GM23338 (cell line): ENCODE measurements at regions not wholly inside any gene's neighbourhood (a gene's known extent, or its start where the extent isn't known, plus 50 kb on each side); places are given as distances from the start of the nearest gene placed in this dataset.

ENCODE experiments used
- ATAC-seq: fragments of 200-7000 bp; cut with Tn5 transposase; 3 replicates; pipeline ENCODE4 v1.9.1; 2020
- DNase-seq: peaks from one replicate; pipeline ENCODE4 v3.0.0-alpha.2; 2015; ENCODE audit warnings: low spot score
- H2AFZ ChIP-seq: fragments of 200-600 bp; sonication (generic); 2 replicates; pipeline ENCODE4 v1.8.0; 2016; ENCODE audit warnings: antibody characterized with exemption, mild to moderate bottlenecking, moderate library complexity
- H3F3A ChIP-seq: fragments of 200-600 bp; sonication (generic); replicated peaks from 2 replicates; pipeline ENCODE4 v1.8.0; 2017; ENCODE audit warnings: antibody characterized with exemption, mixed run types, low read depth
- H3K27ac ChIP-seq: fragments of 200-600 bp; sonication (generic); 2 replicates; pipeline ENCODE4 v1.6.1; 2016; ENCODE audit warnings: low read depth
- H3K27me3 ChIP-seq: fragments of 200-600 bp; sonication (generic); 2 replicates; pipeline ENCODE4 v1.8.0; 2016; ENCODE audit warnings: mild to moderate bottlenecking, mixed run types, moderate library complexity; ENCODE audit not compliant: insufficient read depth
- H3K36me3 ChIP-seq: fragments of 200-600 bp; sonication (generic); 2 replicates; pipeline ENCODE4 v1.8.0; 2016; ENCODE audit warnings: mild to moderate bottlenecking; ENCODE audit not compliant: insufficient read depth
- H3K4me1 ChIP-seq: fragments of 200-600 bp; sonication (generic); 2 replicates; pipeline ENCODE4 v1.8.0; 2016; ENCODE audit warnings: mild to moderate bottlenecking, moderate library complexity; ENCODE audit not compliant: insufficient read depth
- H3K4me2 ChIP-seq: fragments of 200-600 bp; sonication (generic); 2 replicates; pipeline ENCODE4 v1.7.1; 2017; ENCODE audit warnings: mixed run types
- H3K4me3 ChIP-seq: fragments of 200-600 bp; sonication (generic); 2 replicates; pipeline ENCODE4 v1.6.1; 2016; ENCODE audit warnings: mixed run types
- H3K79me2 ChIP-seq: fragments of 200-600 bp; sonication (generic); replicated peaks from 2 replicates; pipeline ENCODE4 v1.8.0; 2017; ENCODE audit warnings: mild to moderate bottlenecking; ENCODE audit not compliant: insufficient read depth
- H3K9me2 ChIP-seq: fragments of 200-600 bp; sonication (generic); 2 replicates; pipeline ENCODE4 v1.8.0; 2017; ENCODE audit not compliant: insufficient read depth
- H4K20me1 ChIP-seq: fragments of 200-600 bp; sonication (generic); replicated peaks from 2 replicates; pipeline ENCODE4 v1.8.0; 2017; ENCODE audit warnings: mild to moderate bottlenecking; ENCODE audit not compliant: insufficient read depth
- H3K27ac Mint-ChIP-seq: 2 replicates; pipeline ENCODE4 v1.8.0; 2020; ENCODE audit warnings: inconsistent platforms, mild to moderate bottlenecking, moderate library complexity, mixed read lengths
- H3K27me3 Mint-ChIP-seq: 3 replicates; pipeline ENCODE4 v1.8.0; 2022; ENCODE audit warnings: low read depth, mild to moderate bottlenecking, moderate library complexity, mixed read lengths, inconsistent platforms; ENCODE audit not compliant: insufficient read depth, poor library complexity
- H3K36me3 Mint-ChIP-seq: 3 replicates; pipeline ENCODE4 v1.8.0; 2021; ENCODE audit warnings: low read depth, mild to moderate bottlenecking, inconsistent platforms, moderate library complexity, mixed read lengths
- H3K4me1 Mint-ChIP-seq: 3 replicates; pipeline ENCODE4 v1.8.0; 2020; ENCODE audit warnings: mild to moderate bottlenecking, inconsistent platforms, mixed read lengths
- H3K4me3 Mint-ChIP-seq: 3 replicates; pipeline ENCODE4 v1.8.0; 2021; ENCODE audit warnings: moderate library complexity, mild to moderate bottlenecking, inconsistent platforms, mixed read lengths
- H3K9me3 Mint-ChIP-seq: 3 replicates; pipeline ENCODE4 v1.8.0; 2020; ENCODE audit warnings: moderate library complexity, mild to moderate bottlenecking, inconsistent platforms, mixed read lengths
- CREB1 ChIP-seq: fragments of 250-450 bp; sonication (Bioruptor Pico); IDR thresholded peaks from 2 replicates; pipeline ENCODE4 v1.5.0; 2020; ENCODE audit warnings: low read depth, mild to moderate bottlenecking, moderate library complexity
- EZH2 ChIP-seq: fragments of 200-600 bp; sonication (generic); IDR thresholded peaks from one replicate; pipeline ENCODE4 v1.8.0; 2017; ENCODE audit warnings: antibody characterized with exemption, mild to moderate bottlenecking, low read depth; ENCODE audit not compliant: unreplicated experiment
- EZH2phosphoT487 ChIP-seq: fragments of 200-600 bp; sonication (generic); IDR thresholded peaks from one replicate; pipeline ENCODE4 v1.8.1; 2018; ENCODE audit warnings: antibody characterized with exemption; ENCODE audit not compliant: unreplicated experiment
- JUNB ChIP-seq: IDR thresholded peaks from one replicate; pipeline ENCODE4 v1.6.1; 2016; ENCODE audit warnings: antibody characterized with exemption; ENCODE audit not compliant: unreplicated experiment
- NANOG ChIP-seq: IDR thresholded peaks from 2 replicates; pipeline ENCODE4 v1.6.1; 2016; ENCODE audit warnings: antibody characterized with exemption, borderline replicate concordance
- POLR2AphosphoS5 ChIP-seq: IDR thresholded peaks from 2 replicates; pipeline ENCODE4 v1.6.1; 2016; ENCODE audit warnings: antibody characterized with exemption, low read depth
- STAT1 ChIP-seq: IDR thresholded peaks from one replicate; pipeline ENCODE4 v1.6.1; 2016; ENCODE audit warnings: antibody characterized with exemption; ENCODE audit not compliant: unreplicated experiment
- ZNF114 ChIP-seq: fragments of 250-450 bp; sonication (Bioruptor Pico); IDR thresholded peaks from 2 replicates; pipeline ENCODE4 v1.5.0; 2020; ENCODE audit warnings: mild to moderate bottlenecking, moderate library complexity
- ZNF331 ChIP-seq: fragments of 250-450 bp; sonication (Bioruptor Pico); IDR thresholded peaks from 2 replicates; pipeline ENCODE4 v1.5.0; 2020; ENCODE audit warnings: low read depth, mild to moderate bottlenecking, moderate library complexity
- TF ChIP-seq, protein P1 (sequence below): IDR thresholded peaks from 2 replicates; pipeline ENCODE4 v1.6.1; 2016; ENCODE audit warnings: antibody characterized with exemption
- TF ChIP-seq, protein P2 (sequence below), 2 experiments: fragments of 200-600 bp in 1 of 2; sonication (generic) in 1 of 2; conservative IDR thresholded peaks; 2 replicates each; pipeline versions ENCODE4 v1.5.1 to v1.6.1; 2016 to 2017; ENCODE audit warnings: antibody characterized with exemption in 2 of 2, low read depth in 2 of 2, mild to moderate bottlenecking in 2 of 2, moderate library complexity in 1 of 2
- TF ChIP-seq, protein P3 (sequence below): IDR thresholded peaks from one replicate; pipeline ENCODE4 v1.6.1; 2018; ENCODE audit warnings: antibody characterized with exemption; ENCODE audit not compliant: unreplicated experiment
- TF ChIP-seq, protein P4 (sequence below): fragments of 250-450 bp; sonication (Bioruptor Pico); IDR thresholded peaks from 2 replicates; pipeline ENCODE4 v1.5.0; 2020; ENCODE audit warnings: mild to moderate bottlenecking, moderate library complexity

DNA sequence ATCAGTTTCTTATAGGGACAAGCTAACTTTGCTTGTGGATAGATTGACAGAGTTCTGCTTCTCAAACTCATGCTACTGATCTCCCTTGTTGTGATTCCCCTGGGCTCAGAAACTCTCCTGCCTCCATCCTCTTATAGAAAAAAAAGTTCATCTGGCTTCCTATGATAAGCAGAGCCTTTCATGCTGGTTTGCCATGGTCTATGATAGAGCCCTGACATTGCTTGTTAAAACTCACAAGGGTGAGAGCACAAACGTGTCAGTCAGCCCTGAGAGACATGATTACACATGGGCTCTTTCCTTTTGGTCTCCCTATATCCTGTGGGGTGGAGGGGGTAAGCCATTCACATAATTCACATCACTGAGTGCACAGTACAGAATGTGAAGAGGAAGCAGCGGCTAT is 121.8 kb downstream of the TDRD15 start:
- DNase-seq (no peak), ATAC-seq (no peak)
- no peaks in the 10 kb centered on the region for H3K9me2 ChIP-seq
- H3F3A ChIP-seq: no peaks in the 10 kb centered on the region
- 0 out of 2 replicates have a peak, but pooled peaks cover 2% of the 10 kb centered on the region for H3K36me3 ChIP-seq
- no peaks in the 10 kb centered on the region for H3K4me1 ChIP-seq
- no peak overlapping the region for H3K4me3 ChIP-seq
- no peaks in the 10 kb centered on the region for H3K27me3 ChIP-seq
- Mint-ChIP-seq H3K4me1 (peaks cover 2% of the 10 kb centered on the region; the same call in 1 of the 3 replicates), H3K27me3 (peaks cover 3% of the 10 kb centered on the region), H3K9me3 (peaks cover 7% of the 10 kb centered on the region; the same call in 2 of the 3 replicates), H3K36me3 (no peaks in the 10 kb centered on the region), H3K27ac (no peak overlapping the region), H3K4me3 (no peak overlapping the region)
- no peaks in the 10 kb centered on the region for H4K20me1 ChIP-seq
- H3K79me2 ChIP-seq: no peaks in the 10 kb centered on the region
- no peak overlapping the region for H2AFZ ChIP-seq
- no peak overlapping the region for H3K27ac ChIP-seq
- TF ChIP-seq, protein P1, sequence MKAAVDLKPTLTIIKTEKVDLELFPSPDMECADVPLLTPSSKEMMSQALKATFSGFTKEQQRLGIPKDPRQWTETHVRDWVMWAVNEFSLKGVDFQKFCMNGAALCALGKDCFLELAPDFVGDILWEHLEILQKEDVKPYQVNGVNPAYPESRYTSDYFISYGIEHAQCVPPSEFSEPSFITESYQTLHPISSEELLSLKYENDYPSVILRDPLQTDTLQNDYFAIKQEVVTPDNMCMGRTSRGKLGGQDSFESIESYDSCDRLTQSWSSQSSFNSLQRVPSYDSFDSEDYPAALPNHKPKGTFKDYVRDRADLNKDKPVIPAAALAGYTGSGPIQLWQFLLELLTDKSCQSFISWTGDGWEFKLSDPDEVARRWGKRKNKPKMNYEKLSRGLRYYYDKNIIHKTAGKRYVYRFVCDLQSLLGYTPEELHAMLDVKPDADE: no peak
- TF ChIP-seq, protein P2, sequence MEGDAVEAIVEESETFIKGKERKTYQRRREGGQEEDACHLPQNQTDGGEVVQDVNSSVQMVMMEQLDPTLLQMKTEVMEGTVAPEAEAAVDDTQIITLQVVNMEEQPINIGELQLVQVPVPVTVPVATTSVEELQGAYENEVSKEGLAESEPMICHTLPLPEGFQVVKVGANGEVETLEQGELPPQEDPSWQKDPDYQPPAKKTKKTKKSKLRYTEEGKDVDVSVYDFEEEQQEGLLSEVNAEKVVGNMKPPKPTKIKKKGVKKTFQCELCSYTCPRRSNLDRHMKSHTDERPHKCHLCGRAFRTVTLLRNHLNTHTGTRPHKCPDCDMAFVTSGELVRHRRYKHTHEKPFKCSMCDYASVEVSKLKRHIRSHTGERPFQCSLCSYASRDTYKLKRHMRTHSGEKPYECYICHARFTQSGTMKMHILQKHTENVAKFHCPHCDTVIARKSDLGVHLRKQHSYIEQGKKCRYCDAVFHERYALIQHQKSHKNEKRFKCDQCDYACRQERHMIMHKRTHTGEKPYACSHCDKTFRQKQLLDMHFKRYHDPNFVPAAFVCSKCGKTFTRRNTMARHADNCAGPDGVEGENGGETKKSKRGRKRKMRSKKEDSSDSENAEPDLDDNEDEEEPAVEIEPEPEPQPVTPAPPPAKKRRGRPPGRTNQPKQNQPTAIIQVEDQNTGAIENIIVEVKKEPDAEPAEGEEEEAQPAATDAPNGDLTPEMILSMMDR (conservative IDR thresholded peaks at IDR 0.05; ENCODE audit: low read depth in 2 of 2): no peak
- no peak for TF ChIP-seq ZNF331 (CRISPR knock-in tag)
- no peak for TF ChIP-seq POLR2AphosphoS5
- no peak for TF ChIP-seq NANOG
- TF ChIP-seq, protein P3, sequence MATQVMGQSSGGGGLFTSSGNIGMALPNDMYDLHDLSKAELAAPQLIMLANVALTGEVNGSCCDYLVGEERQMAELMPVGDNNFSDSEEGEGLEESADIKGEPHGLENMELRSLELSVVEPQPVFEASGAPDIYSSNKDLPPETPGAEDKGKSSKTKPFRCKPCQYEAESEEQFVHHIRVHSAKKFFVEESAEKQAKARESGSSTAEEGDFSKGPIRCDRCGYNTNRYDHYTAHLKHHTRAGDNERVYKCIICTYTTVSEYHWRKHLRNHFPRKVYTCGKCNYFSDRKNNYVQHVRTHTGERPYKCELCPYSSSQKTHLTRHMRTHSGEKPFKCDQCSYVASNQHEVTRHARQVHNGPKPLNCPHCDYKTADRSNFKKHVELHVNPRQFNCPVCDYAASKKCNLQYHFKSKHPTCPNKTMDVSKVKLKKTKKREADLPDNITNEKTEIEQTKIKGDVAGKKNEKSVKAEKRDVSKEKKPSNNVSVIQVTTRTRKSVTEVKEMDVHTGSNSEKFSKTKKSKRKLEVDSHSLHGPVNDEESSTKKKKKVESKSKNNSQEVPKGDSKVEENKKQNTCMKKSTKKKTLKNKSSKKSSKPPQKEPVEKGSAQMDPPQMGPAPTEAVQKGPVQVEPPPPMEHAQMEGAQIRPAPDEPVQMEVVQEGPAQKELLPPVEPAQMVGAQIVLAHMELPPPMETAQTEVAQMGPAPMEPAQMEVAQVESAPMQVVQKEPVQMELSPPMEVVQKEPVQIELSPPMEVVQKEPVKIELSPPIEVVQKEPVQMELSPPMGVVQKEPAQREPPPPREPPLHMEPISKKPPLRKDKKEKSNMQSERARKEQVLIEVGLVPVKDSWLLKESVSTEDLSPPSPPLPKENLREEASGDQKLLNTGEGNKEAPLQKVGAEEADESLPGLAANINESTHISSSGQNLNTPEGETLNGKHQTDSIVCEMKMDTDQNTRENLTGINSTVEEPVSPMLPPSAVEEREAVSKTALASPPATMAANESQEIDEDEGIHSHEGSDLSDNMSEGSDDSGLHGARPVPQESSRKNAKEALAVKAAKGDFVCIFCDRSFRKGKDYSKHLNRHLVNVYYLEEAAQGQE: no peak
- TF ChIP-seq JUNB: no peak
- no peak for TF ChIP-seq STAT1
- no peak for TF ChIP-seq EZH2
- no peak for TF ChIP-seq ZNF114 (CRISPR knock-in tag)
- no peak for TF ChIP-seq EZH2phosphoT487
- TF ChIP-seq, protein P4, sequence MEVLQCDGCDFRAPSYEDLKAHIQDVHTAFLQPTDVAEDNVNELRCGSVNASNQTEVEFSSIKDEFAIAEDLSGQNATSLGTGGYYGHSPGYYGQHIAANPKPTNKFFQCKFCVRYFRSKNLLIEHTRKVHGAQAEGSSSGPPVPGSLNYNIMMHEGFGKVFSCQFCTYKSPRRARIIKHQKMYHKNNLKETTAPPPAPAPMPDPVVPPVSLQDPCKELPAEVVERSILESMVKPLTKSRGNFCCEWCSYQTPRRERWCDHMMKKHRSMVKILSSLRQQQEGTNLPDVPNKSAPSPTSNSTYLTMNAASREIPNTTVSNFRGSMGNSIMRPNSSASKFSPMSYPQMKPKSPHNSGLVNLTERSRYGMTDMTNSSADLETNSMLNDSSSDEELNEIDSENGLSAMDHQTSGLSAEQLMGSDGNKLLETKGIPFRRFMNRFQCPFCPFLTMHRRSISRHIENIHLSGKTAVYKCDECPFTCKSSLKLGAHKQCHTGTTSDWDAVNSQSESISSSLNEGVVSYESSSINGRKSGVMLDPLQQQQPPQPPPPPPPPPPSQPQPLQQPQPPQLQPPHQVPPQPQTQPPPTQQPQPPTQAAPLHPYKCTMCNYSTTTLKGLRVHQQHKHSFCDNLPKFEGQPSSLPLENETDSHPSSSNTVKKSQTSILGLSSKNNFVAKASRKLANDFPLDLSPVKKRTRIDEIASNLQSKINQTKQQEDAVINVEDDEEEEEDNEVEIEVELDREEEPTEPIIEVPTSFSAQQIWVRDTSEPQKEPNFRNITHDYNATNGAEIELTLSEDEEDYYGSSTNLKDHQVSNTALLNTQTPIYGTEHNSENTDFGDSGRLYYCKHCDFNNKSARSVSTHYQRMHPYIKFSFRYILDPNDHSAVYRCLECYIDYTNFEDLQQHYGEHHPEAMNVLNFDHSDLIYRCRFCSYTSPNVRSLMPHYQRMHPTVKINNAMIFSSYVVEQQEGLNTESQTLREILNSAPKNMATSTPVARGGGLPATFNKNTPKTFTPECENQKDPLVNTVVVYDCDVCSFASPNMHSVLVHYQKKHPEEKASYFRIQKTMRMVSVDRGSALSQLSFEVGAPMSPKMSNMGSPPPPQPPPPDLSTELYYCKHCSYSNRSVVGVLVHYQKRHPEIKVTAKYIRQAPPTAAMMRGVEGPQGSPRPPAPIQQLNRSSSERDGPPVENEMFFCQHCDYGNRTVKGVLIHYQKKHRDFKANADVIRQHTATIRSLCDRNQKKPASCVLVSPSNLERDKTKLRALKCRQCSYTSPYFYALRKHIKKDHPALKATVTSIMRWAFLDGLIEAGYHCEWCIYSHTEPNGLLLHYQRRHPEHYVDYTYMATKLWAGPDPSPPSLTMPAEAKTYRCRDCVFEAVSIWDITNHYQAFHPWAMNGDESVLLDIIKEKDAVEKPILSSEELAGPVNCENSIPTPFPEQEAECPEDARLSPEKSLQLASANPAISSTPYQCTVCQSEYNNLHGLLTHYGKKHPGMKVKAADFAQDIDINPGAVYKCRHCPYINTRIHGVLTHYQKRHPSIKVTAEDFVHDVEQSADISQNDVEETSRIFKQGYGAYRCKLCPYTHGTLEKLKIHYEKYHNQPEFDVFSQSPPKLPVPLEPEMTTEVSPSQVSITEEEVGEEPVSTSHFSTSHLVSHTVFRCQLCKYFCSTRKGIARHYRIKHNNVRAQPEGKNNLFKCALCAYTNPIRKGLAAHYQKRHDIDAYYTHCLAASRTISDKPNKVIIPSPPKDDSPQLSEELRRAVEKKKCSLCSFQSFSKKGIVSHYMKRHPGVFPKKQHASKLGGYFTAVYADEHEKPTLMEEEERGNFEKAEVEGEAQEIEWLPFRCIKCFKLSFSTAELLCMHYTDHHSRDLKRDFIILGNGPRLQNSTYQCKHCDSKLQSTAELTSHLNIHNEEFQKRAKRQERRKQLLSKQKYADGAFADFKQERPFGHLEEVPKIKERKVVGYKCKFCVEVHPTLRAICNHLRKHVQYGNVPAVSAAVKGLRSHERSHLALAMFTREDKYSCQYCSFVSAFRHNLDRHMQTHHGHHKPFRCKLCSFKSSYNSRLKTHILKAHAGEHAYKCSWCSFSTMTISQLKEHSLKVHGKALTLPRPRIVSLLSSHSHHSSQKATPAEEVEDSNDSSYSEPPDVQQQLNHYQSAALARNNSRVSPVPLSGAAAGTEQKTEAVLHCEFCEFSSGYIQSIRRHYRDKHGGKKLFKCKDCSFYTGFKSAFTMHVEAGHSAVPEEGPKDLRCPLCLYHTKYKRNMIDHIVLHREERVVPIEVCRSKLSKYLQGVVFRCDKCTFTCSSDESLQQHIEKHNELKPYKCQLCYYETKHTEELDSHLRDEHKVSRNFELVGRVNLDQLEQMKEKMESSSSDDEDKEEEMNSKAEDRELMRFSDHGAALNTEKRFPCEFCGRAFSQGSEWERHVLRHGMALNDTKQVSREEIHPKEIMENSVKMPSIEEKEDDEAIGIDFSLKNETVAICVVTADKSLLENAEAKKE: no peak
- no peak for TF ChIP-seq CREB1
- H3K4me2 ChIP-seq: no peak overlapping the region
